ENCODE measurements at regions not wholly inside any gene's neighbourhood (a gene's known extent, or its start where the extent isn't known, plus 50 kb on each side); places are given as distances from the start of the nearest gene placed in this dataset.
"Not testable (repeated sequence)": the region's sequence is repeated elsewhere in the genome, so short reads cannot be mapped to it uniquely, and the experiment has no call there.

DNA sequence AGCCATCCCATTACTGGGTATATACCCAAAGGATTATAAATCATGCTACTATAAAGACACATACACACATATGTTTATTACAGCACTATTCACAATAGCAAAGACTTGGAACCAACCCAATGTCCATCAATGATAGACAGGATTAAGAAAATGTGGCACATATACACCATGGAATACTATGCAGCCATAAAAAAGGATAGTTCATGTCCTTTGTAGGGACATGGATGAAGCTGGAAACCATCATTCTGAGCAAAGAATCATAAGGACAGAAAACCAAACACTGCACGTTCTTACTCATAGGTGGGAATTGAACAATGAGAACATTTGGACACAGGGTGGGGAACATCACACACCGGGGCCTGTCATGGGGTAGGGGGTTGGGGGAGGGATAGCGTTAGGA is 60.3 kb upstream of the NMU start:
- DNase-seq (ENCODE audit: insufficient read length, low spot score); FAIRE-seq: not testable (repeated sequence)

DNA sequence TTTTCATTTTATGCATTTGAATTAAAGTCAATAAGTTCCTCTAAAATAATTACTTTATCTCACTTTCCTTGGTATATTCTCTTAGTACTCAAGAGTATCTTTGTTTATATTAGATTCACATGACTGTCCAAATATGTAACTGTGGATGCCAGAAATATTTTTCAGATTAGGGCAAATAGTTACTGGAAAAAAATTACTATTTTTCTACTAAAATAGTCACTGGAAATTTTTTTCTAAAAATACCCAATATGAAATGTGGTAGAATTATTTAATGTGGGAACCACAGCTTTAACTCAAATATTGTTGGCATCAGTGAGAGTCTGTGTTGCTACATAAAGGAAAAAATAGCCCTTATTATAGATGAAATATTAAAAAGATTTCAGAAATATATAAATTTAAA is 70.4 kb upstream of the NMU start:
- FAIRE-seq (no peak), DNase-seq (ENCODE audit: insufficient read length, low spot score) (no peak)
- TF ChIP-seq POLR2A (IDR thresholded peaks at IDR 0.05; ENCODE audit: low read depth, low read length), result no peak

DNA sequence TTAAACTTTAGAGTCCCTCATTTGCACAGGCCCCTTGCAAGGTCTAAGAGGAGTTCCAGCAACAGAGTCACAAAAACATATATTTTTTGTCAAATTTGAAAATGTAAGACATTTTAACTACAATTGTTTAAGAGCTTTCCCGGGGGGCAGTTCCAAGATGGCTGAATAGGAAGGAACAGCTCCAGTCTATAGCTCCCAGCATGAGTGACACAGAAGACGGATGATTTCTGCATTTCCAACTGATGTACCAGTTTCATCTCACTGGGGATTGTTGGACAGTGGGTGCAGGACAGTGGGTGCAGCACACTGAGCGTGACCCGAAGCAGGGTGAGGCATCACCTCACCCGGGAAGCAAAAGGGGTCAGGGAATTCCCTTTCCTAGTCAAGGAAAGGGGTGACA is 71.4 kb upstream of the NMU start:
- no peak for FAIRE-seq
- no peak for DNase-seq (ENCODE audit: insufficient read length, low spot score)
- TF ChIP-seq POLR2A (IDR thresholded peaks at IDR 0.05; ENCODE audit: low read depth, low read length), result no peak

DNA sequence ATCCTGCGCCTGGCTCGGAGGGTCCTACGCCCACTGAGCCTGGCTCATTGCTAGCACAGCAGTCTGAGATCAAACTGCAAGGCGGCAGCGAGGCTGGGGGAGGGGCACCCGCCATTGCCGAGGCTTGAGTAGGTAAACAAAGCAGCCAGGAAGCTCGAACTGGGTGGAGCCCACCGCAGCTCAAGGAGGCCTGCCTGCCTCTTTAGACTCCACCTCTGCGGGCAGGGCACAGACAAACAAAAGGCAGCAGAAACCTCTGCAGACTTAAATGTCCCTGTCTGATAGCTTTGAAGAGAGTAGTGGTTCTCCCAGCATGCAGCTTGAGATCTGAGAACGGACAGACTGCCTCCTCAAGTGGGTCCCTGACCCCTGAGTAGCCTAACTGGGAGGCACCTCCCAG is 71.9 kb upstream of the NMU start:
- DNase-seq (ENCODE audit: insufficient read length, low spot score); FAIRE-seq: not testable (repeated sequence)

DNA sequence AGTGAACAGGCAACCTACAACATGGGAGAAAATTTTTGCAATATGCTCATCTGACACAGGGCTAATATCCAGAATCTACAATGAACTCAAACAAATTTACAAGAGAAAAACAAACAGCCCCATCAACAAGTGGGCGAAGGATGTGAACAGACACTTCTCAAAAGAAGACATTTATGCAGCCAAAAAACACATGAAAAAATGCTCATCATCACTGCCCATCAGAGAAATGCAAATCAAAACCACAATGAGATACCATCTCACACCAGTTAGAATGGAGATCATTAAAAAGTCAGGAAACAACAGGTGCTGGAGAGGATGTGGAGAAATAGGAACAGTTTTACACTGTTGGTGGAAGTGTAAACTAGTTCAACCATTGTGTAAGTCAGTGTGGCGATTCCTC is 76.7 kb upstream of the NMU start:
- DNase-seq (ENCODE audit: insufficient read length, low spot score); FAIRE-seq: not testable (repeated sequence)

DNA sequence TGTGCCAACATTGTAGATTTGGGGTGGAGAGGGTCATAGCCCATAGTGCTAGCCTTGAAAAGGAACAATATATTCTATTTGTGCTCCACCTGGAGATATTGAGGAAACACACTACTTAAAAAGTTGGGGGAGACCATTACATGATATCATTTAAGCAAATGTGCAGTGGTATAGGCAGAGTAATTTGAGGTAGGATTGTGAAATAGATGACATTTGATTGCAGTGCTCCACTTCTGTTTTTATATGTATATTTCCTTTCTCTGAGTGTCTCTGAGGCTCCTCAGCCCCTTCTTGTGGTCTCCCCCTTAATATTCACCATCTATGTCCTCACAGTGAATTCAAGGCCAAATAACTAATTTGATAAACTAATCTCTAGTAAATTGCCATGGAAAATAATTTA is 85.6 kb upstream of the NMU start:
- TF ChIP-seq POLR2A (IDR thresholded peaks at IDR 0.05; ENCODE audit: low read depth, low read length), result no peak
- DNase-seq (ENCODE audit: insufficient read length, low spot score) (no peak), FAIRE-seq (no peak)

DNA sequence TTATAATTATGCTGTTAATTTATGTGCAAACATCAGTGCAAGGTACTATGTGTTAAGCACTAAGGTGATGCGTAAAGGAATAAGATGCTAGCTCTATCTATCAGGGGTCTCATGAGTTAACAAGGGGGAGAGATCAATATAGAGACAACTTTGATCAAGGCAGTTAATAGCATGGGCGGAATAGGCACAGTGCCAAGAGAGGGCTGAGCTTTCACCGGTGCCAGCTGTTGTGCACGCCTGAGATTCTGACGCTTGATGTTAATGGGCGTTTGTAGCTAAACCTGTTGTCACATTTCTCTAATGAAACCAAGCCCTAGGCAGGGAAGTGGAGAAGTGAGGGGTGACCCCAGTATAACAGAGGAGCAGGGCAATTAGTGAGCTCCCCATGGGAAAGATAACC is 86.0 kb upstream of the NMU start:
- TF ChIP-seq POLR2A (IDR thresholded peaks at IDR 0.05; ENCODE audit: low read depth, low read length), result no peak
- FAIRE-seq, result no peak
- DNase-seq (ENCODE audit: insufficient read length, low spot score), result no peak

DNA sequence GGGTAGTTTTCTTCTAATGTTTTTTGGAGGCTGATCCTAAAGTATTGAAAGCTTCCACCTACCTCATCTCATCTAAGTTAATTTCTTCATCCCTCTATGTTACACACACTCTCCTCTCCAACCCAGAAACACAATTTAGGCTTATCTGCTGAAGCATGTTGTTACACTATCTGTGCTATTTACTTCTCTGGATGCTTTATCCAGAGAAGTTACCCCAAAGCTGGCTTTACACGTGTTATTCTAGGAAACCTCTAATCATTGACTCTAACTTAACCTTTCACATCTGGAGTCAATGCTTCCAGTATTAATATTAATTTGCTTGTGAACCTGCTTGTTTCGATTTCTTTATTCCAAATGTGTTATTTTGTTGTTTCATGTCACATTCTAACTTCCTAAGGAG is 87.3 kb upstream of the NMU start:
- DNase-seq (ENCODE audit: insufficient read length, low spot score) (no peak), FAIRE-seq (no peak)
- no peak for TF ChIP-seq POLR2A (IDR thresholded peaks at IDR 0.05; ENCODE audit: low read depth, low read length)

DNA sequence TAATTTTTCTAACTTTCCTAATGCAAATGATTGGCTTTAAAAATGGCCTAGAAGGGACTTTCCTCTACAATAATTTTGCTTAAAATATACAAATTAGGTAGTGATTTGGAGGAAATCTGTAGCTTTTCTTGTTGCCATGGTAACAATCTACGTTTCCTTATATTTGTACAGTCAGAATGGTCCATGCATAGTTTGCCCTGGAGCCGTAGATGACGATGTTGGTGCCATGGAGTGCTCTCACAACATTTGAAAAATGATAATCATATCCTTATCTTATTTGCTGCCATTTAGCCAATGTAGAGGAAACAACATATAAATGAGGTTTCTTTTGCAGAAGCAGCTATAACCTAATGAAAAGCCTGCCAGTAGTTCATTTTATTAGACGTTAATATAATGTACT is 89.0 kb upstream of the NMU start:
- FAIRE-seq, result no peak
- no peak for DNase-seq (ENCODE audit: insufficient read length, low spot score)
- TF ChIP-seq POLR2A (IDR thresholded peaks at IDR 0.05; ENCODE audit: low read depth, low read length), result no peak

DNA sequence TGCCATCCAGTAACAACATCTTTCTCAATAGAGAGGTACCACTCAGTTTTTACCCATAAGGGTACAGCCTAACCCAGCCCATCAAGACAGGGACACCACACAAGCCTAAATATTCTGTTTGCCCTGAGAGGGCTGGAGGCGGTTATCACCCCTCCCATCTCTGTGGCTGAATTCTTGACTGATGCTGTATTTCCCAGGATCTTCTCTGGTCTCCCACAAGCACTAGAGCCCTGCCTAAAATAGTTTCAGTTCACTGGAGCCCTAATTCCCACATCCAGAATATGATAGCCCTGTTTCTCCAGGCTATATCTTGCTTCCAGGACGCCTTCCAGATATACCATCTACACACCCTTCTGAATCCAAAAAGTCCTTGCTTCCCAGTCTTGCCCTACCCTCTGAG is 91.6 kb upstream of the NMU start:
- FAIRE-seq, result no peak

DNA sequence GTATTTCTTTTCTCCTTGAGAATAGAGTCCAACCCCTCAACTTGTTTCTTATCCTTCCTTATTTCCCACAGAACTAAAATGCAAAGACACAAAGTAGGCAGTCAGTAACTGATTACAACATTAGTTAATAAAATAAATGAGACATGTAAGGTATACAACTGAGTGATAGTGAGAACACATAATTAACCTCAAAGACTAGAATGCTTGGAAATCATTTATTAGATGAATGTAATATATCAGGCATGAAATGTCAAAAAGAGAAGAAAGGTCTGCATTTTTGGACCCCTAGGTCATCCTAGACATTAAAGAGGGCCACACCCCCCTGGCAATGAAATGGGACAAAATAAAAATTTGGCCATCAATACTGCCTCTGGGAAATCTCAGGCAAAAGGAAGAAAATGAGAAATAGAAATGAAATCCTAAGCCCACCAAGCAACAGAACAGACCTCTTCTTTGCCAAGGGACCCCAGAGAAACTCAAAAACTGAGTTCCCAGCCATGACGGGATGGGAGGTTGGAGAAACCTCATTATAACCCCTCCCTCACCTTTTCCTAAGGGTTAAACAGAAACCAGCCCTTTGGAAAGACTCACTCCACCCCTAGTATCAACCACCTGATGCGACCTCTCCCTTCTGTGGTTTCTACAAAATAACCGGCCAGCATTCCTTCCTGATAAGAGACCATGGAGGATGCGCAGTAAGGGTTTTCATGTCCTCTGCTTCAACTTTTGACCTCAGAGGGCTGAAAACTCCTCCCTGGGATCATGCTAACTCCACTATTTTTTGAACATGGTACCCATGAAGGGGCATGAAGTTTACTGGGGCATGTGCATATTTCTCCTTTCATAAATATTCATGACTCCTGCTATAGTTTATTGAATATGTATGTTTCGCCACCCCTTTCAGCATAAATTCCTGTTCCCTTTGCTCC is 90.0 kb upstream of the EXOC1L start:
- FAIRE-seq (no peak), DNase-seq (ENCODE audit: insufficient read length, low spot score) (no peak)
- TF ChIP-seq POLR2A (IDR thresholded peaks at IDR 0.05; ENCODE audit: low read depth, low read length), result no peak

More for the DNA sequence above, 91.6 kb upstream of the NMU start:
- no peak for TF ChIP-seq POLR2A (IDR thresholded peaks at IDR 0.05; ENCODE audit: low read depth, low read length)
- DNase-seq (ENCODE audit: insufficient read length, low spot score), result no peak

DNA sequence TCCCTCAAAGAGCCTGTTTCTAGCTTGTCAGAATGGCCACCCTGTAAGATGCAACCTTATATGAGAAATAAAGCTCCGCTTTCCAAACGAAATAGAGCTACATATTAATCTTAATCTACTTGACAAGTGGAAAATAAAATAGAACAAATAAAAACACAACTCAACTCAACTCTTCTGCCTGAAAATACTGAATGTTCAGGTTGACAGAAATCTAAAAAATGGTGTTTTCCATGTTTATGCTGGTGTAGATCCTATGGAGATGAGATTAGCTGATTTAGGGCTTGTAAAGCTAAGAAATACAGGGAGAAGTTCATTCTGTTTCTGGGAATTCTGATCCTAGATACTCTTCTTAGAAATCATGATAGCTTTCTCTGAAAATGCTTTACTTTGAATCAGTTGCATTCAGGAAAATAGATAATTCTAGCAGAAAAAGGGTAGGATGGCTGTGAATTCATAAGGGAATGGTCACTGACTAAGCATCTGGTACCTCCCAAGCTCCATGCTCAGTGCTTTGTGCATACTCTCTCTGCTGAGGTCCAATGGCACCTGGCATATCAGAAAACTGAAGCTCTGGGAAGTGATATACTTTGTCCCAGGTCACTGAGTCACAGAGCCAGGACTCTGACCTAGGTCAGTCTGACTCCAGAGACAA is 89.2 kb upstream of the EXOC1L start:
- DNase-seq (ENCODE audit: insufficient read length, low spot score) (no peak), FAIRE-seq (no peak)
- TF ChIP-seq POLR2A (IDR thresholded peaks at IDR 0.05; ENCODE audit: low read depth, low read length), result no peak

DNA sequence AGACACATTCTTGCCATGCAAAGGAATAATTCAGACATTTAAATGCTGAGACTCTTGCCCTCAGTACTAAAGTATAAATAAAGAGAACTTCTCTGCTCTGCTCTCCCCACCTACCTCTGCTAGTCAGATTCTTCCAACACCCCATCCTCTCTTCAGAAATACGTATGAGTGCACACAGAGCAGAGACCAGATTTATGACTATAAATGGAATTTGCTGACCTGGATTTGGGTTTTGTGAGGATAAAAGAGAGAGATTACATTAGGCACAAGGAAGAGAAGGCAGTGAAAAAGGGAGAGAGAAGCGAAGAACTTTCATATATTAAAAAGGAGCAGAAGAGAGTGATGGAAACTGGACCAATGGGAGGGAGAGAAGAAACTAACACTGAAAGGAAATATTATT is 87.6 kb upstream of the EXOC1L start:
- no peak for TF ChIP-seq POLR2A (IDR thresholded peaks at IDR 0.05; ENCODE audit: low read depth, low read length)
- FAIRE-seq, result no peak
- DNase-seq (ENCODE audit: insufficient read length, low spot score), result no peak

DNA sequence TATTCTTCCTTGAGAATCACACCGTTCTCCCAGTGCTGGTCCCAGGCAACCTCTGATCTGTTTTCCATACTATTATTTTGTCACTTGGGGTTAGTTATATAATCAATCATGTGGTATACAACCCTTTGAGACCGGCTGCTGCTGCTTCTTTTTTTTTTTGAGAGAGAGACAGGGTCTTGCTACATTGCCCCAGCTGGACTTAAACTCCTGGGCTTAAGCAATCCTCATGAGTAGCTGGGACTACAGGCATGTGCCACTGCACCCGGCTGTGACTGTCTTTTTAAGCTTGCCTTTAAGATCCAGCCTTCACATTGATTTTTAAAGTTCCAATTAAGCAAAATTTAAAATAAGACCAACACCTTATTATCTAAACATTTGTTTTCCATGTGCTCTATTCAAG is 86.7 kb upstream of the EXOC1L start:
- DNase-seq (ENCODE audit: insufficient read length, low spot score) (no peak), FAIRE-seq (no peak)
- no peak for TF ChIP-seq POLR2A (IDR thresholded peaks at IDR 0.05; ENCODE audit: low read depth, low read length)

DNA sequence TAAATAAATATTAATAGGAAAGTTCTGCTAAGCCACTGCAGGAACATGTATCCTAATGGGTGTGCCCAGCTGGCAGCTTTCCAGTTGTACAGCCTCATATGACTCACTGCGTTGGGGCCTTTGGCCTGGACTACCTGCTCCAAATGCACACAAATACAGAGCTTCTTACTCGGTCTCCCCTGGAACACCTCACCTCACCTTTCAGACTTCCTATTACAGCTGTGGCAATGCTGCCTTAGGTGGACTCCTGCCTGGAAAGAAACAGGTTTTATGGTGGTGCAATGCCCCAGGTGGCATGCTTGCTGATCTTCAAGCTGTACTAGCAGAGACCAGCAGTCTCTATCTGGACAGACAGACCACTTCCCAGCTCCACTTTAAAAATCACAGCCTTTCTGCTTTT is 85.7 kb upstream of the EXOC1L start:
- FAIRE-seq (peak; percentile 75), DNase-seq (ENCODE audit: insufficient read length, low spot score) (no peak)

More for the DNA sequence above, 85.7 kb upstream of the EXOC1L start:
- TF ChIP-seq POLR2A (IDR thresholded peaks at IDR 0.05; ENCODE audit: low read depth, low read length), result no peak
